Mammary epithelial cell (primary cell): ENCODE measurements at regions not wholly inside any gene's neighbourhood (a gene's known extent, or its start where the extent isn't known, plus 50 kb on each side); places are given as distances from the start of the nearest gene placed in this dataset.

Experiments
- EZH2 ChIP-seq: IDR thresholded peaks from 2 replicates; pipeline ENCODE4 v1.6.1; 2012; ENCODE audit warnings: low read length, inconsistent platforms, borderline replicate concordance
- TF ChIP-seq, protein P1 (sequence below), 2 donors: IDR thresholded peaks in 1 of 2; conservative IDR thresholded peaks in 1 of 2; 2 replicates each; pipeline ENCODE4 v1.5.1; 2011 to 2012; ENCODE audit warnings: inconsistent platforms in 2 of 2, low read length in 2 of 2, mild to moderate bottlenecking in 2 of 2, control low read depth in 1 of 2, low read depth in 1 of 2; ENCODE audit not compliant: insufficient read depth in 1 of 2; ENCODE audit errors: extremely low read depth in 1 of 2

DNA sequence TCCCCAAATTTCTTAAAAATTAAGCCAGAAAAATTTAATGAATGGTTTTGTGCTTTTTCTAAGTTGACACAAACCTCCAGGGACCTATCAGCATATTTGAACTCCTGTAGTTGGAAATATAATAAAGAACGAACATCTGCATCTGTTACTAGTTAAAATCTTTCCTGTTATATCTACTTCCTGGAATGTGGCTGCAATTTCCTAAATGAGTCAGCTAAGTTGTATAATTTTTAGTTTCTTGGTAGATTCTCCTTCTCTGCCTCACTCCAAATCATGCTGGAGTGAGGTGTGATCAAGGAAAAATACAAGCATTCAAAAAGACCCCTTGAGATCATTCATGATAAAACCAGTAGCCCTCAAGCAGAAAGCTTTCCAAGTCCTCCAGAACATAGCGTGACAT, 106.2 kb upstream of the MCTP2 start:
- TF ChIP-seq, protein P1, sequence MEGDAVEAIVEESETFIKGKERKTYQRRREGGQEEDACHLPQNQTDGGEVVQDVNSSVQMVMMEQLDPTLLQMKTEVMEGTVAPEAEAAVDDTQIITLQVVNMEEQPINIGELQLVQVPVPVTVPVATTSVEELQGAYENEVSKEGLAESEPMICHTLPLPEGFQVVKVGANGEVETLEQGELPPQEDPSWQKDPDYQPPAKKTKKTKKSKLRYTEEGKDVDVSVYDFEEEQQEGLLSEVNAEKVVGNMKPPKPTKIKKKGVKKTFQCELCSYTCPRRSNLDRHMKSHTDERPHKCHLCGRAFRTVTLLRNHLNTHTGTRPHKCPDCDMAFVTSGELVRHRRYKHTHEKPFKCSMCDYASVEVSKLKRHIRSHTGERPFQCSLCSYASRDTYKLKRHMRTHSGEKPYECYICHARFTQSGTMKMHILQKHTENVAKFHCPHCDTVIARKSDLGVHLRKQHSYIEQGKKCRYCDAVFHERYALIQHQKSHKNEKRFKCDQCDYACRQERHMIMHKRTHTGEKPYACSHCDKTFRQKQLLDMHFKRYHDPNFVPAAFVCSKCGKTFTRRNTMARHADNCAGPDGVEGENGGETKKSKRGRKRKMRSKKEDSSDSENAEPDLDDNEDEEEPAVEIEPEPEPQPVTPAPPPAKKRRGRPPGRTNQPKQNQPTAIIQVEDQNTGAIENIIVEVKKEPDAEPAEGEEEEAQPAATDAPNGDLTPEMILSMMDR (conservative IDR thresholded peaks at IDR 0.05 in 1 of 2, IDR thresholded peaks at IDR 0.05 in 1 of 2; ENCODE audit: extremely low read depth in 1 of 2, insufficient read depth in 1 of 2, low read depth in 1 of 2, low read length in 2 of 2) = no peak
- no peak for TF ChIP-seq EZH2
